ENCODE measurements at regions not wholly inside any gene's neighbourhood (a gene's known extent, or its start where the extent isn't known, plus 50 kb on each side); places are given as distances from the start of the nearest gene placed in this dataset.
A peak's percentile ranks its signal among the peaks of the same experiment; 100 is the strongest.

GRCh38 chr20:12700701-12701100 lies 308.1 kb upstream of the SPTLC3 start:
- no CpG with 5 or more reads among the region's 9 CpGs for WGBS (ENCODE audit: extremely low coverage, insufficient read length, low lambda C conversion rate)
- no peak overlapping the region for H2BK15ac ChIP-seq (ENCODE audit: low read depth, low read length)
- no peak overlapping the region for H3K56ac ChIP-seq (ENCODE audit: insufficient read length, low read depth, low read length)
- no peak for TF ChIP-seq CTCF (conservative IDR thresholded peaks at IDR 0.05)
- H3K79me2 ChIP-seq (ENCODE audit: insufficient read depth, low read length), result no peaks in the 10 kb centered on the region
- H3K9me3 ChIP-seq (ENCODE audit: control insufficient read depth, low read depth, low read length), result no peaks in the 10 kb centered on the region
- peak; percentile 52 for DNase-seq
- H3K4me1 ChIP-seq (ENCODE audit: insufficient read depth, low read length), result peaks cover 9% of the 10 kb centered on the region
- H3K27ac ChIP-seq (ENCODE audit: insufficient read length, low read depth, low read length), result no peak overlapping the region
- H3K9ac ChIP-seq (ENCODE audit: extremely low read depth, insufficient read length, low read length), result no peak overlapping the region
- H3K4me1 Mint-ChIP-seq, result peaks cover 10 to 17% of the 10 kb centered on the region in 2 experiments
- no peak overlapping the region for H3K4me2 ChIP-seq (ENCODE audit: insufficient read depth, insufficient read length, low read length)
- H3K18ac ChIP-seq (ENCODE audit: insufficient read length, low read depth, low read length), result no peak overlapping the region
- no peak overlapping the region for H2BK20ac ChIP-seq (ENCODE audit: low read depth, low read length, poor library complexity, severe bottlenecking)
- H4K5ac ChIP-seq (ENCODE audit: insufficient read length, low read depth, low read length), result no peak overlapping the region
- H3K79me1 ChIP-seq (ENCODE audit: insufficient read depth, low read depth, low read length, poor library complexity, severe bottlenecking), result no peaks in the 10 kb centered on the region
- no peak overlapping the region for H3K27ac Mint-ChIP-seq
- no peak overlapping the region for H2AFZ ChIP-seq (ENCODE audit: low read length)
- H3K36me3 Mint-ChIP-seq (ENCODE audit: insufficient read depth in 1 of 3, low read depth in 3 of 3), result no peaks in the 10 kb centered on the region; a peak in 1 of 7 replicates
- H4K8ac ChIP-seq (replicated peaks; ENCODE audit: insufficient read length, low read depth, low read length), result no peak overlapping the region
- H2BK5ac ChIP-seq (ENCODE audit: insufficient read length, low read length), result no peak overlapping the region
- no peaks in the 10 kb centered on the region for H3K27me3 ChIP-seq (ENCODE audit: insufficient read depth, low read length)
- H2BK12ac ChIP-seq (ENCODE audit: insufficient read length, low read depth, low read length), result no peak overlapping the region
- H3K4ac ChIP-seq (ENCODE audit: low read depth, low read length), result no peak overlapping the region
- H2BK120ac ChIP-seq (ENCODE audit: low read depth, low read length, poor library complexity, severe bottlenecking), result no peak overlapping the region
- H3K23ac ChIP-seq (ENCODE audit: insufficient read length, low read depth, low read length), result no peak overlapping the region
- no peak overlapping the region for H4K91ac ChIP-seq (ENCODE audit: insufficient read length, low read depth, low read length)
- H3K4me3 Mint-ChIP-seq, result no peak overlapping the region
- no peaks in the 10 kb centered on the region for H3K9me3 Mint-ChIP-seq
- H3K14ac ChIP-seq (ENCODE audit: insufficient read depth, low read length), result no peak overlapping the region
- H2AK5ac ChIP-seq (ENCODE audit: insufficient read length, low read length), result no peak overlapping the region
- H3T11ph ChIP-seq (ENCODE audit: low read length), result no peak overlapping the region
- no peaks in the 10 kb centered on the region for H3K23me2 ChIP-seq (ENCODE audit: insufficient read length, low read depth, low read length, poor library complexity, severe bottlenecking)
- no peaks in the 10 kb centered on the region for H3K27me3 Mint-ChIP-seq (ENCODE audit: low read depth)
- no peaks in the 10 kb centered on the region for H4K20me1 ChIP-seq (ENCODE audit: control insufficient read depth, insufficient read depth, insufficient read length)
